ENCODE measurements at regions not wholly inside any gene's neighbourhood (a gene's known extent, or its start where the extent isn't known, plus 50 kb on each side); places are given as distances from the start of the nearest gene placed in this dataset.

DNA sequence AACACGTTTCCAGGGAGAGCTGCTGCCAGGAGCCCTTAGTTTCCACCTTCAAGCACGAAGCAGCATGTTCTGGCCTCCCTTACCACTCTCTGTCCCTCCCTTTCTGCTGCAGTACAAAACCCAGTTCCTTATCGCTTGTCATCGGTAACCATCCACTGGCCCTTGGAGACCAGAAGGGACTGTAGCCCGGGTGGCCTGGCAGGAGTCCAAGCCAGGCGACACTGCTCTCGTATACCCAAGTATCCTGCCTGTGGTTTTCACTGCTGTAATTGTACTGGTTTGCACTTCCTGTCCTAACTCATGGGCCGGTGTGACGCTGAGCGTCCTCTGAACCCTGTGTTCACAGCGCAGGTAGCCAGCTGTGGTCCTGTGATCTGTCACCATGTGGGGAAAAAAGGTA lies 81.1 kb downstream of the MAF start:
- TF ChIP-seq, protein P1, sequence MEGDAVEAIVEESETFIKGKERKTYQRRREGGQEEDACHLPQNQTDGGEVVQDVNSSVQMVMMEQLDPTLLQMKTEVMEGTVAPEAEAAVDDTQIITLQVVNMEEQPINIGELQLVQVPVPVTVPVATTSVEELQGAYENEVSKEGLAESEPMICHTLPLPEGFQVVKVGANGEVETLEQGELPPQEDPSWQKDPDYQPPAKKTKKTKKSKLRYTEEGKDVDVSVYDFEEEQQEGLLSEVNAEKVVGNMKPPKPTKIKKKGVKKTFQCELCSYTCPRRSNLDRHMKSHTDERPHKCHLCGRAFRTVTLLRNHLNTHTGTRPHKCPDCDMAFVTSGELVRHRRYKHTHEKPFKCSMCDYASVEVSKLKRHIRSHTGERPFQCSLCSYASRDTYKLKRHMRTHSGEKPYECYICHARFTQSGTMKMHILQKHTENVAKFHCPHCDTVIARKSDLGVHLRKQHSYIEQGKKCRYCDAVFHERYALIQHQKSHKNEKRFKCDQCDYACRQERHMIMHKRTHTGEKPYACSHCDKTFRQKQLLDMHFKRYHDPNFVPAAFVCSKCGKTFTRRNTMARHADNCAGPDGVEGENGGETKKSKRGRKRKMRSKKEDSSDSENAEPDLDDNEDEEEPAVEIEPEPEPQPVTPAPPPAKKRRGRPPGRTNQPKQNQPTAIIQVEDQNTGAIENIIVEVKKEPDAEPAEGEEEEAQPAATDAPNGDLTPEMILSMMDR (IDR thresholded peaks at IDR 0.05), result no peak
- TF ChIP-seq POLR2AphosphoS5 (IDR thresholded peaks at IDR 0.05; ENCODE audit: low read depth, low read length), result no peak
- TF ChIP-seq, protein P2, sequence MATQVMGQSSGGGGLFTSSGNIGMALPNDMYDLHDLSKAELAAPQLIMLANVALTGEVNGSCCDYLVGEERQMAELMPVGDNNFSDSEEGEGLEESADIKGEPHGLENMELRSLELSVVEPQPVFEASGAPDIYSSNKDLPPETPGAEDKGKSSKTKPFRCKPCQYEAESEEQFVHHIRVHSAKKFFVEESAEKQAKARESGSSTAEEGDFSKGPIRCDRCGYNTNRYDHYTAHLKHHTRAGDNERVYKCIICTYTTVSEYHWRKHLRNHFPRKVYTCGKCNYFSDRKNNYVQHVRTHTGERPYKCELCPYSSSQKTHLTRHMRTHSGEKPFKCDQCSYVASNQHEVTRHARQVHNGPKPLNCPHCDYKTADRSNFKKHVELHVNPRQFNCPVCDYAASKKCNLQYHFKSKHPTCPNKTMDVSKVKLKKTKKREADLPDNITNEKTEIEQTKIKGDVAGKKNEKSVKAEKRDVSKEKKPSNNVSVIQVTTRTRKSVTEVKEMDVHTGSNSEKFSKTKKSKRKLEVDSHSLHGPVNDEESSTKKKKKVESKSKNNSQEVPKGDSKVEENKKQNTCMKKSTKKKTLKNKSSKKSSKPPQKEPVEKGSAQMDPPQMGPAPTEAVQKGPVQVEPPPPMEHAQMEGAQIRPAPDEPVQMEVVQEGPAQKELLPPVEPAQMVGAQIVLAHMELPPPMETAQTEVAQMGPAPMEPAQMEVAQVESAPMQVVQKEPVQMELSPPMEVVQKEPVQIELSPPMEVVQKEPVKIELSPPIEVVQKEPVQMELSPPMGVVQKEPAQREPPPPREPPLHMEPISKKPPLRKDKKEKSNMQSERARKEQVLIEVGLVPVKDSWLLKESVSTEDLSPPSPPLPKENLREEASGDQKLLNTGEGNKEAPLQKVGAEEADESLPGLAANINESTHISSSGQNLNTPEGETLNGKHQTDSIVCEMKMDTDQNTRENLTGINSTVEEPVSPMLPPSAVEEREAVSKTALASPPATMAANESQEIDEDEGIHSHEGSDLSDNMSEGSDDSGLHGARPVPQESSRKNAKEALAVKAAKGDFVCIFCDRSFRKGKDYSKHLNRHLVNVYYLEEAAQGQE (IDR thresholded peaks at IDR 0.05; ENCODE audit: insufficient read depth in 1 of 2, low read depth in 2 of 2, low read length in 1 of 2), result no peak
